ENCODE measurements at regions not wholly inside any gene's neighbourhood (a gene's known extent, or its start where the extent isn't known, plus 50 kb on each side); places are given as distances from the start of the nearest gene placed in this dataset.

- TF ChIP-seq POLR2A (IDR thresholded peaks at IDR 0.05; ENCODE audit: low read depth, low read length) (no peak), POLR2AphosphoS5 (IDR thresholded peaks at IDR 0.05; ENCODE audit: low read depth, low read length) (no peak), TAF1 (IDR thresholded peaks at IDR 0.05; ENCODE audit: low read depth, low read length) (no peak)
These were observed 184.5 kb upstream of the ANKRD28 start for GRCh38 chr3:15982243-15982642.

All from GM12891 (cell line).